Mucosa of gallbladder (tissue), 1 donor: ENCODE measurements at regions not wholly inside any gene's neighbourhood (a gene's known extent, or its start where the extent isn't known, plus 50 kb on each side); places are given as distances from the start of the nearest gene placed in this dataset.
"Not testable (repeated sequence)": the region's sequence is repeated elsewhere in the genome, so short reads cannot be mapped to it uniquely, and the experiment has no call there.

Source experiments
- DNase-seq: peaks from one replicate; pipeline ENCODE4 v3.0.0-alpha.2; 2020; ENCODE audit warnings: low spot score
- donor health status: DM: no; HTN: no; CAD: no.

DNA sequence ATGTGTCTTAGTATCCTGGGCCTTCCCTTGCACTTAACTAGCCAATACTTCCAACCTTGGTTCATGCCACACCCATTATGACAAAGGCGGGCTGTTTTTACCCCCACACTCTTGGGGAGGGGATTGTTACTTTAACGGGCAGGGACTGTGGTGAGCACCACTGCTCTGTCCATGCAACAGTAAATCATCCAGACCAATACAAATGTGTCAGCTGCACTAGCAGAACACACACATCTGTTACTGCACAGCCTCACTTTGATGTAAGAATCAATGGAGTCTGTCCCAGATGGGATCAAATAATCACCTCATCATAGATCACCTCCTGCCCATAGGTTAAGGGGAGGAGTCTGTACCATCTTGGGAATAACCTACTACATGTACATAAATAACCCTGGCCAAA is 58.1 kb downstream of the NPAP1 start:
- DNase-seq, result no peak

DNA sequence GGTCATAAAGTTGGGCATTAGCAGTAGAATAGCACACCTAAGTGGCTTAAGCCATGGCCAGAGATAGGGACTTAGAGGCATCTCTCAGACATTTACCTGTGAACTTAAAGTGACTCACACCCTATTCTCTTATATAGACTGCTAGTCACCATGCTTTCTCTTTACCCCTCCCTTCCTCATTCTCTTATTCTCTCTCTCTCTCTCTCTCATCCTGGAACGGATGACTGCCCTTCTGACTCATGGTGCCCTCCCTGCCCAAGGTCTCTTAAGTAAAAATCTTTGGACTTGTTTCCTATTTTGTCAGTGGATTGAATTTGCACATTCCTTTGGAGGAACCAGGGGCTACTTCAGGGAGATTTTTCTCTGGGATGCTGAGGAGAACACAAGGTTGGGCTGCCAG is 58.8 kb downstream of the NPAP1 start:
- no peak for DNase-seq

DNA sequence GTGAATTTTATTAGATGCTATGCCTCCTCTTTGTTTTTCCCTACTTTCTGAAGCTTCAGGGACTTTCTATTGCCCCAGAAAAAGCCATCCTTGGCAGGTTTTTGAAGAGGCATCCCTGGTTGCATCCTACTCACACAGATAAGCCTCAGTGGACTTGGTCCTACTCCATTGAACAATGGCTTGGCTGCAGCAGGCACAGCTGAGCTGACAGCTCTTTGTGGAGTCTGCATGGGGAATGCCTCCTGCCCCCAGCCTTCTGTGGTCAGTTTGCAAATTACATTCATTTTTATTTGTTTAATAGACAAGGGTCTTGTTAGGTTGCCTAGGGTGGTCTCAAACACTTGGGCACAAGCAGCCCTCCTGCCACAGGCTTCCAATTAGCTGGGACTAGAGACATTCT is 69.7 kb downstream of the NPAP1 start:
- no peak for DNase-seq

DNA sequence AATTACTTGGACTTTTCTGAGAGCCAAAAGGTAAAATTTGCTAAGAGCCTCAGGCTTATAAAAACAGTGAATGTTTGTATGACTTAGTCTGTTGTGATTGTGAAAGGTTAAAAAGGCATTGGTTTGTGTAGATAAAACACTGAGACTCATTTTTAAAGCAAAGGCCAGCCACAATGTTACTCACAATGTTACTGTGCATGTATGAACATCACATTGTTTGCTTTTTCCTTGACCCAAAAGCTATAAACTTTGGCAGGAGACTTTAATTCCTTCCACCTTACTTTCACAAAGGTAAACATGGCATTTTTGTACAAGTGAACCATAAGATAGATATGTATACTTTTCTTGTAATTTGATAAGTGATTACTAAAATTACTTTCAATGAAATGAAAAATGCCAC is 70.5 kb downstream of the NPAP1 start:
- DNase-seq, result no peak

DNA sequence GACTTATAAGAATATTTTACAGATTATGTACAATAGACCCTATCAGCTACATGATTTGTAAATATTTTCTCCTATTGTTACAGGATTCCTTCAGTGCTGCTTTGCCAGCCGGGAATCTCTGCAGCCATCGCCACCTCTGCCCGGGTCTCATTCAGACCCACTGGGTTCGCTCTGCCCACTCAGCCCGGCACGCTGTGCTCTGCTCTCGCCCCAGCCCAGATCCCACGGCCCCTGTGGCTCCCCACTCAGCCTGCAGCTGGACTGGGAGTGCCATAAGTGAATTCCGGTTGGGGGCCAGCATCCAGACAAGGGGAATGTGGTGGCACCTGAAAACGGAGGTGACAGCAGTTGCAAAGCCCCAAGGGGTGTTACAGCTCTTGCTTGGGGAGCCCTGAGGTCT is 71.8 kb downstream of the NPAP1 start:
- DNase-seq, result no peak

DNA sequence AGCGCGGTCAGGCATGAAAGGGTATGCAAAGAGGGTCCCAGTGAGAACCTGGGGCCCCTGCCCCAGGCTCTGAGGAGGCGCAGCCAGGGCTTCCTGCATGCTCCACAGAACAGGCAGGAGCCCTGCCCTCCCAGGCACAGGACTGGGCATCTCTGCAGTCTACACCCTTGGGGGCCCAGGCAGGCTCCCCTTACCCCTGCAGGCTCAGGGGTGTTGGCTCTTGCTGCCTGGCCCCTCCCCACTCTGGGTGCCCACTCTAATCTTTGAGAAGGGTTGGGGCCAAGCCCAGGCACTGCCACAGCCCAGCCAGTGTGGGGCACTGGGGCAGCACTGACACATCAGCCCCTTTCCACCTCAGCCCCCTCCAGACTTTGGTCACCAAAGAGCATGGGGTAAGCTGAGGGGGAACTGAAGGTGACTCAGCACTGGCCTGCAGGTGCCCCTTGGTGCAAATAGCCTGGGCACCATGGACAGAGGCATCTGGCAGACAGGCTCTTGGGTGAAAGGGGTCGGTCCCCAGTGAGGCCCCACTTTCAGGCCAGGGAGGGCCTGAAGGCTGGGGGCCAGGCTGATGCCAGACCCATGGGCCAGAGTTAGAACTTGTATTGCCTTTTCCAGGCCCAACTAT is 73.4 kb downstream of the NPAP1 start:
- no peak for DNase-seq

DNA sequence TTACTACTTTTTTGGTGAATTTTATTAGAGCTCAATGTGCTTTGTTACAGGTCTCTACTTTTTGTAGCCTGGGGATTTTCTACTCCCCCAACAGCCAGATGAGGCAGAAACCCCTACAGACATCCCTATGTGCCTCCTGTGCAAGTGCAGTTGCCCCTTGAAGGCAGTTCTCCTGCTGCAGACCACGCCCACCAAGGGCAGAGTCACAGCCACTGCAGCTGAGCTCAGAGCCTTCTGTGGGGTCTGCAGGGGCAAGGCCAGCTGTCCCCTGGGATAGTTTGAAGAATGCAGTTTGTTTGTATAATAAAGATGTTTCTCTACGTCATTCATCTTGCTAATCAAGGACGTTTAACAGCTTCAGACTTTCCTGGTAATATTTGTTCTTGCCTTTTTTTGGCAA is 76.8 kb downstream of the NPAP1 start:
- DNase-seq, result no peak

DNA sequence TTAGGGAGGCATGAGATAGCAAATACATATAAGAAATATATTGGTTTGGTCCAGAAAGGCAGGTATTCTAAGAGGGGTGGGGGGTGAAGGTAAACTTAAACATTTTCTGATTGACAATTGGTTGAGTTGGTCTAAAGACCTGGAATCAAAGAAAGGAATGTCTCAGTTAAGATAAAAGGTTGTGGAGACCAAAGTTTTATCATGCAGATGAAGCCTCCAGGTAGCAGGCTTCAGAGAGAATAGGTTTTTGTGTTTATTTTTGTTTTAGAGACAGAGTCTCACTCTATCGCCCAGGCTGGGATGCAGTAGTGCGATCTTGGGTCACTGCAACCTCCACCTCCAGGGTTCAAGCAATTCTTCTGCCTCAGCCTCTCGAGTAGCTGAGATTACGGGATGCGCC is 80.5 kb downstream of the NPAP1 start:
- no peak for DNase-seq

DNA sequence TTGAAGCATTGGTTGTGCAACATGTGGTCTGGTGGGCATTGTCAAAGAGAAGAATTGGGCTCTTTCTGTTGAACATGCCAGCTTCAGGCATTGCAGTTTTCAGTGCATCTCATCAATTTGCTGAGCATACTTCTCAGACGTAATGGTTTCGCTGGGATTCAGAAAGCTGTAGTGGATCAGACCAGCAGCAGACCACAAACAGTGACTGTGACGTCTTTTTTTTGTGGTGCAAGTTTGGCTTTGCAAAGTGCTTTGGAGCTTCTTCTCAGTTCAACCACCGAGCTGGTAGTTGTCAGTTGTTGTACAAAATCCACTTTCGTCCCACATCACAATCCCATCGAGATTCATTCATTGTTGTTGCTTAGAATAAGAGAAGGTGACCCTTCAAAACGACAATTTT is 84.5 kb downstream of the NPAP1 start:
- DNase-seq, result no peak

DNA sequence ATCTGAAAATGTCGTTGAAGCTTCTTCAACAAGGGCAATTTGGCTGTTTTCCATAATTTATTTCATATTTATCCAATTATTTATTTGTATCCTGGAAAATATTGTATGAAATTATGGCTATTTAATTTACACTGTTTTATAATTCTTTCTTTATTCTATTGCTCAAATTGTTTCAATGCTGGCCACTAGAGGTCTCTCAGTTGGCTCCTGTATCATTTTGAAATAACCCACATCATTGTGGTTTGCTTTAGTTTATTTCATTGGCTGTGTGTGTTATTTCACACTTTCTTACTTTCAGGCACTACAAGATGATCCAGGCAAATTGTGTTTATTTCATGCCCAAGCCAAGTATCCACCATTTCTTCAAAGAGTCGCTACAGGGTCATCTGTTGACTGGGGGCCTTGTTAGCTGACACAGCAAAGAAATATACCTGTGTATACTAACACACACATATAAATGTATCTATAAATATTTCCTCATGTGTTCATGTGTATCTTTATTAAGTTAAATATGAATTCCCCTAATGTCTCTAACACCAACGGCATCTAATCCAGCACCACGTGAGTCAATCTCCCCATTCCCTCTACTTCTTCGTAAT is 86.2 kb downstream of the NPAP1 start:
- DNase-seq, result no peak

DNA sequence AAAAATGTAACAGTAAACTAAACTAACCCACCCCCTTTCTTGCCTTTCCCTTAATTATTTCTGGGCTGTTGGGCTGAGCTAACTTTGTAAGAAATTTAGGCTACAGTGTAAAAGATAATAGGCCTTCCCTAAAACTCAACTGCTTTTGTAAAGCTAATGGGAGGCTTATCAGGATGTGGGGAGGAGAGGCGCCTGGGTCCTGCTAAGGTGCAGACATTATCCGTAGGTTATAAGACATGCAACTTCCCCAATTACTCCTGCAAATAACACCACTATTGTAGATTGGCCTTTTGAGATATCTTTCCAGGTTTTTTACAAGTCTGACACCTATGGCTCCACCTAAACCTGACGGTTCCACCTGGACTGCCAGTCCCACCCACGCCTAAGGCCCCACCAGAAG is 88.3 kb downstream of the NPAP1 start:
- DNase-seq, result no peak

DNA sequence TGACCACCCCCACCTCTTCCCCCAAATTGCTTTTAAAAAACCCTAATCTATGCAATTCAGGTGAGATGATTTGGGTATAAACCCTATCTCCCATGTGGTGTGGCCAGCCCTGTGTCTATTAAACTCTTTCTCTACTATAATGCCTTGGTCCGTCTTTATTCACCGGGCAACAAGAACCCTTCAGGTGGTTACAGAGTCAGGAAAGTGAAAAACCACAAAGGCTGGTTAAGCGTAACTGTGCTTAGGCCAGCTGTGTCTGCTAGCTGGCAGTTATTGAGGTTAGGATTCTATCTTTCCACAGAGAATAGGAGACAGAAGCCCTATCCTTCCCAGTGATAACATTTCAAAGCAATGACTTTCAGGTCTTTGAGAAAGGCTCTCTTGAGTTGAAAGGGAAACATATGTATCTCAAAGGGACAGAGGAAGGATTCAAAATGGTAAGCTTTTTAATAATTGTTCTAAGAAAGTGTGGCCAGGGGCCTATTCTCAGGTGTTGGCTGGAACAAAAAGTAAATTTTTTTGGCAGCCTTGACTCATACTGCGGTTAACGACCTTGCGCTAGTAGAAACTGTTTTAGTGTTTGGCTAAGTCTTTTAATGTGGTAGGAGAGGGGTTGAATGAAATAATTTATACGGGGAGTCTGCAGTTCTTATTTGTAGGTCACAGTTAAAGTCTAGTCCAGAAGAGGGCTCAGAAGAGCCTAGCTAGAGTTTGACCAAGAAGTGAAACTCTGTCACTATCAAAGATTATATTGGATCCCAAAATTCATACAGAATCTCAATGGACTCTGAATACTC is 89.0 kb downstream of the NPAP1 start:
- DNase-seq, result no peak

DNA sequence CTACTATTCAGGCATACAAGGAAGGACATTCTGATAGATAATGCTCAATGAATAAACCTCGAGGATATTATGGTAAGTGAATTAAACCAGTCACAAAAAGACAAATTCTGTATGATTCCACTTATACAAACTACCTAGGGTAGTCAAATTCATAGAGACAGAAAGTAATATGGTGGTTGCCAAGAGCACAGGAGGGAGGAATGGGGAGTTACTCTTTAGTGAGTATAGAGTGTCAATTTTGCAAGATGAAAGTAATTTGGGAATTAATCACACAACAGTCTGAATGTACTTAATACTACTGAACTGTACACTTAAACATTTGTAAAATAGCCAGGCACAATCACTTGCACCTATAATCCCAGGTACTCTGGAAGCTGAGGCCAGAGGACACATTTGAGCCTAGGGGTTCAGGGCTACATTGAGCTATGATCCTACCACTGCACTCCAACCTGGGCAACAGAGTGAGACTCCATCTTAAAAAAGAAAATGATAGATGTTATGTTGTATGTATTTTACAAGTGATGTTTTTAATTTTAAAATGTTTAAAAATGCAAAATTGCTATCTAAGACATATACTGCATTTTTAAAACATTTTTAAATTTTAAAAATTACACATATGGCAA is 91.0 kb downstream of the NPAP1 start:
- no peak for DNase-seq

DNA sequence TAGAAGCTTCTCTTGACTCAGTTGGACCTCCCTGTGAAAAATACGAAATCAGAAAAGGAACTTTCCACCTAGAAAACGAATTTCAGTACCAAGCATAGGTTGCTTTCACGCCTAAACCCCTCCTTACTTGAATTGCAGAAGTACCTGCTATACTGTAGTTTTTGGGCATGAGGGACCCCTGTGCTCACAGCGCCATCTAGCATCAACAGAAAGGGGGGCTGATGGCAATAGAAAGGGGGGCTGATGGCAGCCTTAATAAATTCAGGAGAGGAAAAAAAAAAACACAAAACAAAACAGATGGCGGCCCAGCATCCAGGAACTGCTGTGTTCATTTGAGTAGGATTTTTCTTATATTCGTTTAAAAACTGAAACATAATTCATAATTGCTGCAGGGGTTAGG is 96.7 kb downstream of the NPAP1 start:
- no peak for DNase-seq

DNA sequence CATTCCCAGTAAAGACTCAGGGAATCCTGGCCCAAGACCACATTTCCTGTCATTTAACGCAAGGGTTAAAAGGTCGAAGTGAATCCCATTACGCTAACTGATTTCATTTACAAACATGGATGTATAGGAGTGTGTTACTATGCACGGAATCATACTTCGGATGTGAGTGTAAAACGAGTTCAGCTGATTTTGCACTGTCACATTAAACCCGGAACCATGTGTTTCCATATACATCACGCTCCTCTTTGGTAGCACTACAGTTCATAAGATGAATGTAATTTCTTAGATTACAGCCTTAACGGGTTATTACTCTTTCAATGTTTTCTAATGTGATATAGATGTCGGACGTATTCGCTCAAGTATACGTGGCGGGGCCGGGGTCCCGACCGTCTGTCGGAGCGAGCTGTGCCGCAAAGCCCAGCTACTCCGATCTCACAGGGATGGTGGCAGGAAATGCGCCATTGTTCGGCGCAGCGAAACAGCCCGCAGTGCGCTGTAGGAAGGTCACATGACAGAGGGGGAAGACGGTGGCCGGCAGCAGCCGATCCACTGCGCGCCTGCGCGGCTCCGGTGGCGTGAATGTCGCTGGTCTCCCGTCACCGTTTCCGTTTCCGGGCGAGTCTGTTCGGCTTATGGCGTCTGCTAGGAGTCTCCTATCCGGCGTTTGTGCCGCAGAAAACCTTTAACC is 97.3 kb downstream of the NPAP1 start:
- peak; percentile 82 for DNase-seq

DNA sequence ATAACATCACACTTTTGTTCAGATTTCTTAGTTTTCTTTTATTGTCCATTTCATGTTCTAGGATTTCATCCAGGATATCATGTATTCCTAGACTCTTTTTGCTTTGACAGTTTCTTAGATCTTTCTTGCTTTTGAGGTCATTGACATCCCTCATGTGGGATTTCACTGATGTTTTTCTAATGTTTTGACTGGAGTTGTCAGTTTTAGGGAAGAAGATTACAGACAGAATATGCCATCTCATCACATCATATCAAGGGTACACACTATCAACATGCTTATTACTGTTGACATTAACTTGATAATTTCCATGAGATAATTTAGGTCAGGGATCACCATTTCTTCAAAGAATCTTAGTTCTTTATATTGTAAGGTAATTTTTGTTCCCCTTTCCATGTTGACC is 101.7 kb downstream of the NPAP1 start:
- DNase-seq, result no peak

DNA sequence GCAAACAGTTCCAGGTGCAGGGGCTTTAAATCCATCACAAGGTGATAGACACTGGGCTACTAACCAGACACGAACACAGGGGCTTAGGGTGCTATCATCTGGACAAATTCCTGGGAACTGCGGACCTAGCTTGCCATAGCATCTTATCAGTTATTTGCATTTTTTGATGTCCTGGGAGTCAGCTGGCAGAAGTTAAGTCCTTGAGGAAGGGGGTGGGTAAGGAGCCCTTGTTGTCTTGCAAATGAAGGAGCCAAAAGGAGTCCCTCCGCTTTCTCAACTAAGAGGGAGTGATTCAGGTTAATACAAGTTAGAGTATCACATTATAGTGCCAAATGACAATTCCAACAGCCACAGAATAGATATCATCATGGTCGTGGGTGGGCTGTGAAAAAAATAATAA is 108.9 kb downstream of the NPAP1 start:
- DNase-seq, result no peak

DNA sequence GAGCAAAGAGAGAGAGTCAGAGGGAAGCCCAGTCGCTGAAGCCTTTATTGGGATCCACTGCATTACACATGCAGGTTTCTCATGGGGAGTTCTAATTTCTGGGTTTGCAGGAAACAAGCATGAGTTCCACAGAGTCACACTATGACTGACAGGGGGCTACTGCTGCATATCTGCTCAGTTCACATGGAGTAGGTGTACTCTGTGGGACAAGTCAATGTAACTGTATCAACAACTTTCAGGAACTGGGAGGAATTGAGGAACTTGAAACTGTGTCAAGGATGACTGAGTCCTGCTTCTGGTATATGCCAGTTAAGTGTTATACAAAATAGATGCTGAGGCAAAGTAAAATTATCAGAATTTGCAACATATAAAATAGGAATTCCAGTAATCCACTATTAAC is 110.8 kb downstream of the NPAP1 start:
- DNase-seq, result no peak

DNA sequence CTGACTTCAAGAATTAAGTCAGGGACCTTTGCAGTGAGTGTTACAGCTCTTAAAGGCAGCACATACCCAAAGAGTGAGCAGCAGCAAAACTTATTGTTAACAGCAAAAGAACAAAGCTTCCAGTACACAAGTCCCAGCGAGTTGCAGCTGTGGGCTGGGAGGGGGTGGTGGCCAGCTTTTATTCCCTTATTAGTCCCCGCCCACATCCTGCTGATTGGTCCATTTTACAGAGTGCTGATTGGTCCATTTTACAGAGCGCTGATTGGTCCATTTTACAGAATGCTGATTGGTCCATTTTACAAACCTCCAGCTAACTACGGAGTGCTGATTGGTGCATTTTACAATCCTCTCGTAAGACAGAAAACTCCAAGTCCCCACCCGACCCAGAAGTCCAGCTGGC is 127.0 kb downstream of the NPAP1 start:
- not testable (repeated sequence) for DNase-seq

DNA sequence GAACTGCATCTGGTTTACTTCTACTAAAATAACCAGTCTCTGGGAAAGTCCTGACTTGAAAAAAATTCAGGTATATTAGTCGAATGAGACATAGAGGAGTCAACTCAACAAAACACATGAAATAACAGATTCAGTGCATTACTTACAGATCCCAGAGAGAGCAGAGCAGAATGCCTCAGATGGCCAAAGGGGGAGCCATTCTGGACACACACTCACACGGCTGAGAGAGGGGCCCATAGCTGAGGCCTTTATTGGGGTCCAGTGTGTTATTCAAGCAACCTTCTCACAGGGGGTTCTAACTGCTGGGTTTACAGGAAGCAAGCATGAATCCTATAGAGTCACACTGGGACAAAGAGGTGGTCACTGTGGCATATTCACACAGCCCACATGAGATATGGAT is 135.1 kb upstream of the SNRPN start:
- no peak for DNase-seq

DNA sequence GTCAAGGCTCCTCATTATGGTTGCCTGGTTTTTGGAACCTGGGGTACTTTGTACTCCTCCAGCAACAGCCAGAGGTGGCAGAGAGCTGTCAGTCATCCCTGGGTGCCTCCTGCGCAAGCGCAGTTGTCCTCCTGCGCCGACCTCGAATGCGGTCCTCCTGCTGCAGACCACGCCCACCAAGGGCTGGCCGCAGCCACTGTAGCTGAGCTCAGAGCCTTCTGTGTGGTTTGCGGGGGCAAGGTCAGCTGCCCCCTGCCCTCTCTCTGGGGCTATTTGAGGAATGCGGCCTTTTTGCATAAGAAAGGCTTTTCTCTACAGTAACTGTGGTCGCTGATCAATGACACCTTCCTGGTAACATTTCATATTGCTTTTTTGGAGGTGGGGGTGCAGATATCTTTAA is 131.3 kb upstream of the SNRPN start:
- no peak for DNase-seq

DNA sequence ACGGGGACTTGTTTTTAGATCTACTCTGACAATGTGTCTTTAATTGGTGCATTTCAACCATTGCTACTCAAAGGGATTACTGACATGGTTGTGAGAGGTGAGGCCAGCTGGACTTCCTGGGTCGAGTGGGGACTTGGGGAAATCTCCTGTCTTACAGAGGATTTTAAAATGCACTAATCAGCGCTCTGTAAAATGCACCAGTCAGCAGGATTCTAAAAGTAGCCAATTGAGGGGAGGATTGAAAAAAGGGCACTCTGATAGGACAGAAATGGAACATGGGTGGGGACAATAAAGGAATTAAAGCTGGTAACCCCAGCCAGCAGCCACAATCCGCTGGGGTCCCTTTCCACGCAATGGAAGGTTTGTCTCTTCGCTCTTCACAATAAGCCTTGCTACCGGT is 122.5 kb upstream of the SNRPN start:
- DNase-seq, result no peak
